ENCODE measurements at regions not wholly inside any gene's neighbourhood (a gene's known extent, or its start where the extent isn't known, plus 50 kb on each side); places are given as distances from the start of the nearest gene placed in this dataset.

DNA sequence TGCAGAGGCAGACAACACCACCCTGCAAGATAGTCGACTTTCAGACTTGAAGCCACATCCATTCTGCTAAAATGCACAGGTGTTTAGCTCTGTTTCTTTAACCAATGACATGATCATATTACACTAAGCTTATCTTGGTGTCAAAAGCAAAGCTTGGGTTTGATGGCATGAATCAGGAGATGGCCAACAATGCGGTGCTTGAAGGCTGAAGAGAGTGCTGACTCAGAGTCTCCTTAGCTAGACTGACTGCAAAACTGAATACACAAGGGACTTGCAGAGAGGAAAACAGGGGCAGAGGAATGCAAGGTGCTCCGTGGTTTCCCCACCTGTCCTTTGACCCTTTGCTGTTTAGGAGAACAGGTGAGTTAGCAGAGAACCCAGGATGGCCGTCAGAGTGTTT, 262.6 kb downstream of the SIPA1L2 start:
- H3K27me3 ChIP-seq, result no peaks in the 10 kb centered on the region
- no peak overlapping the region for H3K27ac ChIP-seq
- WGBS, 2 donors (ENCODE audit: low coverage in 1 of 2), result 78 to 84% methylated on average over 3 to 4 of the region's 4 CpGs
- ATAC-seq, result no peak
- TF ChIP-seq EP300 (IDR thresholded peaks at IDR 0.05), result no peak
- no peaks in the 10 kb centered on the region for H3K9me3 ChIP-seq
- H3K36me3 ChIP-seq, result no peaks in the 10 kb centered on the region
- H3K4me1 ChIP-seq, result no peaks in the 10 kb centered on the region
- H3K4me3 ChIP-seq, result no peak overlapping the region

DNA sequence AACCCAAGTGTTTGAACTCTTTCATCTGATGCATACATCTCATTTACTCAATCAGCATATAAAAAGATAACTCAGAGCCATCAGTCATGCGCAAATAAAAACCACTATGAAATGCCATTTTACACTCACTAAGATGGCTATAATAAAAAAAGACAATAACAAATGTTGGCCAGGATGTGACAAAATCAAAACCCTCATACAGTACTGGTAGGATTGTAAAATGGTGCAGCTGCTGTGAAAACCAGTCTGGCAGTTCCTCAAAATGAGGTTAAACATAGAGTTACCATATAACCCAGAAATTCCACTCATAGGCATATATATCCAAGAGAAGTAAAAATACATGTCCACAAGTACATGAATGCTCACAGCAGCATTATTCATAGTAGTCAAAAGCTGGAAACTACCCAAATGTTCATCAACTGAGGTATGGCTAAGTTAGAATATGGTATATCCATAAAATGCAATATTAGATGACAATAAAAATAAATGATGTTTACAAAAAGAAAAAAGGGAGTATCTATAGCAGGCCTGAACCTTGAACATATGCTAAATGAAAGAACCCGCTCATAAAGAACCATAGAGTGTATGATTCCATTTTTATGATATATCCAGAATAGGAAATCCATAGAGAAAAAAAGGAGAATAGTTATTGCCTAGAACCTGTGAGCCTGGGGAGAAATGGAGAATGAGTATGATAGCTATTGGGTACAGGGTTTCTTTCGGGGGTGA, 265.1 kb downstream of the SIPA1L2 start:
- ATAC-seq, result no peak
- Histone ChIP-seq H3K9me3 (no peaks in the 10 kb centered on the region), H3K27me3 (no peaks in the 10 kb centered on the region), H3K4me1 (peaks cover 0 to 9% (median 0%) of the 10 kb centered on the region in 3 donors), H3K36me3 (no peaks in the 10 kb centered on the region), H3K27ac (no peak overlapping the region), H3K4me3 (no peak overlapping the region)
- TF ChIP-seq POLR2AphosphoS5 (IDR thresholded peaks at IDR 0.05), result no peak
- no peak for TF ChIP-seq EP300 (IDR thresholded peaks at IDR 0.05)
- TF ChIP-seq, protein P1, sequence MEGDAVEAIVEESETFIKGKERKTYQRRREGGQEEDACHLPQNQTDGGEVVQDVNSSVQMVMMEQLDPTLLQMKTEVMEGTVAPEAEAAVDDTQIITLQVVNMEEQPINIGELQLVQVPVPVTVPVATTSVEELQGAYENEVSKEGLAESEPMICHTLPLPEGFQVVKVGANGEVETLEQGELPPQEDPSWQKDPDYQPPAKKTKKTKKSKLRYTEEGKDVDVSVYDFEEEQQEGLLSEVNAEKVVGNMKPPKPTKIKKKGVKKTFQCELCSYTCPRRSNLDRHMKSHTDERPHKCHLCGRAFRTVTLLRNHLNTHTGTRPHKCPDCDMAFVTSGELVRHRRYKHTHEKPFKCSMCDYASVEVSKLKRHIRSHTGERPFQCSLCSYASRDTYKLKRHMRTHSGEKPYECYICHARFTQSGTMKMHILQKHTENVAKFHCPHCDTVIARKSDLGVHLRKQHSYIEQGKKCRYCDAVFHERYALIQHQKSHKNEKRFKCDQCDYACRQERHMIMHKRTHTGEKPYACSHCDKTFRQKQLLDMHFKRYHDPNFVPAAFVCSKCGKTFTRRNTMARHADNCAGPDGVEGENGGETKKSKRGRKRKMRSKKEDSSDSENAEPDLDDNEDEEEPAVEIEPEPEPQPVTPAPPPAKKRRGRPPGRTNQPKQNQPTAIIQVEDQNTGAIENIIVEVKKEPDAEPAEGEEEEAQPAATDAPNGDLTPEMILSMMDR (IDR thresholded peaks at IDR 0.05), result no peak
- no peak for TF ChIP-seq POLR2A (IDR thresholded peaks at IDR 0.05)
- WGBS, 2 donors (ENCODE audit: low coverage in 1 of 2), result 95% methylated on average over 3 of the region's 3 CpGs

DNA sequence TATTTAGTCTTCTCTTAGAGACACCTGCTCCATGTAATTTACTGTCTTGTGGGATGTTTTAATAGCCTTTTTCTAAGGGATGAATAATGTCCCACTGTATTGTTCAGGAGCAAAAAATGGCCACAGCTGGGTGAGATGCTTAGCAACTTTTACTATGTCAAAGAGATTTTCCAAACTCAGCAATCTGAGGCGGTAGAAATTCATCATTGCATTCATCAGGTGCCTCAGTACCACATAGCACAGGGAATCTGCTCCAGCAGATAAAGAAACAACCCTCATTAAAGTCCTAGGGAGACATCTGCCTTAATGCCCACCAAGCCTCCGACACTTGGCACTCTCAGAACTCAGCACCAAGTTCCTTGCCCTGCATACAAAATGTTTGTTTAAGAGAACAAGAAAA, 266.9 kb downstream of the SIPA1L2 start:
- Histone ChIP-seq H3K9me3 (no peaks in the 10 kb centered on the region), H3K4me1 (peaks cover 0 to 9% (median 0%) of the 10 kb centered on the region in 3 donors), H3K36me3 (no peaks in the 10 kb centered on the region), H3K27me3 (no peaks in the 10 kb centered on the region), H3K27ac (no peak overlapping the region), H3K4me3 (no peak overlapping the region)
- ATAC-seq, result no peak
- WGBS, 2 donors (ENCODE audit: low coverage in 1 of 2), result 36 to 94% methylated on average over 1 to 2 of the region's 2 CpGs
- TF ChIP-seq EP300 (IDR thresholded peaks at IDR 0.05) (no peak), POLR2A (IDR thresholded peaks at IDR 0.05) (no peak), POLR2AphosphoS5 (IDR thresholded peaks at IDR 0.05) (no peak)
- TF ChIP-seq, protein P1 (IDR thresholded peaks at IDR 0.05), result no peak

DNA sequence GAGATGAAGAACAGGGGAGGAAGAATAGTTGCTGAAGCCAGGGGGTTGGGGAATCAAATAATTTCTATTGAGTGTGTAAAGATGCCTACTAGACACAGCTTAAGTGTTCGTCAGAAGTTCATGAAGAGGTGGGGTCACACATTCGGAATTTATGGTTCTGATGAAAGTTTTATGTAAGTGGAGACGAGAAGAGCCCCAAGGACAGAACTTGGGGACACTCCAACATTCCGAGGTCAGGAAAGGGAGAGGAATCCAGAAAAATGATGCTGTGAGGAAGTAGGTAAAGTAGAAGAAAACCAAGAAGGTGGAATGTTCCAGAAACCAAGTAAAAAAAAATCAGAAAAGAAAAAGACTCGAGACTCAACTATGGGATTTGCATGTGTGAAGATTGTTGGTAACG, 272.5 kb downstream of the SIPA1L2 start:
- Histone ChIP-seq H3K4me3 (no peak overlapping the region), H3K4me1 (peaks cover 0 to 9% (median 0%) of the 10 kb centered on the region in 3 donors), H3K27ac (no peak overlapping the region), H3K27me3 (no peaks in the 10 kb centered on the region), H3K9me3 (no peaks in the 10 kb centered on the region), H3K36me3 (no peaks in the 10 kb centered on the region)
- TF ChIP-seq, protein P1 (IDR thresholded peaks at IDR 0.05), result no peak
- TF ChIP-seq POLR2AphosphoS5 (IDR thresholded peaks at IDR 0.05) (no peak), EP300 (IDR thresholded peaks at IDR 0.05) (no peak), POLR2A (IDR thresholded peaks at IDR 0.05) (no peak)
- WGBS, 2 donors (ENCODE audit: low coverage in 1 of 2), result 90 to 96% methylated on average over 4 to 6 of the region's 6 CpGs
- ATAC-seq, result no peak

DNA sequence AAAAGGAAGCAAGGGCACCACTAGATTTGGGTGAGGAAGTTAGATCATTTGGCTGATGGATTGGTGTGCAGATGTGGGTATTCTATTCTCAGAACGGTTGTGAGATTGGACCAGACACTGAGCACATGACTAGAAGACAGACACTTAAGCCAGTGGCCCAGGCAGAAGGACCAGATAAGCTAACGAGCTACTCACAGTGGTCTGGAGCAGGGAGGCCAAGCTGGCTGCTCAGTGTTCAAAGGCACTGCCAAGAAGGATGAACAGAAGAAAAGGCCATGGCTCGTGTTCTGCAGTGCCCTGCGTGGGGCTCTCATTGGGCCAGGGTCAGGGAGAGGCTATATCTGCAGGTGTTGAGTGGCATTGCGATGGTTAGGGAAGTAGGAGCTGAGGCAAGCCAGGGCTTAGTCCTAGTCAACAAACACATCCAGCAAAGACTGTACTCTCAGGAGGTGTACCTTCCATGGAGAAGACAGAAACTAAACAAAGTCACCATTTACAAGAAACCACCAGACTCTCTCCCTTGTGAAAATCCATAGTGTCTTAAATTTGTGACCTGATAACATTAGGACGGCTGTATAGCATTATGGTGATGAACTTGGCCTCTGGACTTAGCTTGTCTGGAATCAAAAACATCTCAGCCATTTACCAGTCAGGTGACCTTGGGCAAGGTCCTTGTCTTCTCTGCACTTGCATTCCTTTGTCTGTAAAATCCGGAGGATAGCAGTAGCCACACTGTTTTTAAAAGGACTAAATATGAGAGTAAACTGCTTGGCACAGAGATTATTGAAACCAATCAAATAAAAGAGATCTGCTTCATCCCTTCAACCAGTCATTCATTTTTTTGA, 274.5 kb downstream of the SIPA1L2 start:
- TF ChIP-seq POLR2A (IDR thresholded peaks at IDR 0.05), result no peak
- H3K4me1 ChIP-seq, result peaks cover 0 to 1% (median 0%) of the 10 kb centered on the region in 3 donors
- no peak overlapping the region for H3K4me3 ChIP-seq
- 67 to 71% methylated on average over 2 to 6 of the region's 7 CpGs for WGBS, 2 donors (ENCODE audit: low coverage in 1 of 2)
- no peaks in the 10 kb centered on the region for H3K36me3 ChIP-seq
- no peak for ATAC-seq
- H3K27me3 ChIP-seq, result no peaks in the 10 kb centered on the region
- H3K9me3 ChIP-seq, result no peaks in the 10 kb centered on the region
- H3K27ac ChIP-seq, result no peak overlapping the region

Measured in gastroesophageal sphincter (tissue), 4 donors.